Amygdala (tissue), 56 donors: ENCODE measurements at regions not wholly inside any gene's neighbourhood (a gene's known extent, or its start where the extent isn't known, plus 50 kb on each side); places are given as distances from the start of the nearest gene placed in this dataset.

Experiments used
- DNase-seq, 56 donors: peaks; one replicate each; lab custom pipeline; 2025; lab: John Stamatoyannopoulos, UW

- no peak for DNase-seq
Observed at GRCh38 chr17:73874008-73874720, 229.9 kb upstream of the SDK2 start.

GRCh38 chr17:73875346-73875745 is 231.1 kb upstream of the SDK2 start:
- no peak for DNase-seq

GRCh38 chr17:73877962-73878361 is 233.7 kb upstream of the SDK2 start:
- DNase-seq: no peak

DNA sequence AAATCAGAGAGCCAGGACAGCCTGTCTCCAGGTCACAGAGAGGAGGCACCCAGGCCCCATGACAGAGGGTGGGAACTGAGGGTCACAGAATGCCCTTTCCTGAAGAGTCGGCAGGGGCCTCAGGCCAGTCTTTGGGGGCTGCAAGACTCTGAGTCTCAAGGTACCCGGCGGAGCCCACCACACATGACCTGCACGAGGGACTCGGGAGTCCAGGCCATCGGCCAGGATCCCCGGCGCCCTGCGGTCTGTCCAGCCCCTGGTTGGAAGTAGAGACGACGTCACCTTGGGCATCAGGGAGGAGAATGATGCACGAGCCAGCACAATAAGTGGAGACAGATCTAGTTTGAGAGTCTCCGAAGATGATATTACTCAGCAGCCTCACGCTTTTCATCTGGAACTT is 234.7 kb upstream of the SDK2 start:
- DNase-seq: no peak

- no peak for DNase-seq
Observed at GRCh38 chr17:73879987-73880386, 235.7 kb upstream of the SDK2 start.

GRCh38 chr17:73882590-73882989 is 238.3 kb upstream of the SDK2 start:
- DNase-seq: no peak

DNA sequence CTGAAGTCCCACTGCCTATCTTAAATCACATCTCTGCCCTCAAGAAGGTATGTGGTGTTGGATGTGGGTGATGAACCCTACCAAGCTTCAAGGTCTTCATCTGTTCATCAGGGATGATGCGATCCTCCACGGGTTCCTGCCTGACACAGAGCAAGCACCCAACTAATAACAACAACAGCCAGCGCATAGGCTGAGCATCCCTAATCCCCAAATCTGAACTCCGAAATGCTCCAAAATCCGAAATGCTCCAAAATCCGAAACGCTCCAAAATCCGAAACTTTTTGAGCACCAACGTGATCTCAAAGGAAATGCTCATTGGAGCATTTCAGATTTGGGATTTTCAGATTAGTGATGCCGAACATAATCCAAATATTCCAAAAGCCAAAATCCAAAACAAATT is 238.9 kb upstream of the SDK2 start:
- no peak for DNase-seq

- no peak for DNase-seq
Observed at GRCh38 chr17:73887739-73888138, 243.5 kb upstream of the SDK2 start.

DNA sequence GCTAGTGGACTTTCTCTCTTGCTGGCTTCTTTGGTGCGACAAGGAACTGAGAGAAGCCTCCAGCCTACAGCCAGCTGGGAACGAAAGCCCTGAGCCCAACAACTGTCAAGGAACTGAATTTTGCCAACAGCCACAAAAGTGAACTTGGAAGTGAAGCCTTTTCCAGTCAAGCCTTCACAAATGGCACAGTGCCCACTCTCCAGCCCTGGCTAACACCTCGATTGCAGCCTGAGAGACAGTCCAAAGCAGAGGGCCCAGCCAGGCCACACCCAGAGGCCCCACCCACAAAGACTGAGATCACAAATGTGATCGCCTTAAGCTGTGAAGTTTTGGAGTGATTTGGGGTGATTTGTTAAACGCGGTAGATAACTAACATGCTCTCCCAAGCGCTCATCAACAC is 244.6 kb upstream of the SDK2 start:
- DNase-seq: peak in 1 of 56 donors; percentile 5

DNA sequence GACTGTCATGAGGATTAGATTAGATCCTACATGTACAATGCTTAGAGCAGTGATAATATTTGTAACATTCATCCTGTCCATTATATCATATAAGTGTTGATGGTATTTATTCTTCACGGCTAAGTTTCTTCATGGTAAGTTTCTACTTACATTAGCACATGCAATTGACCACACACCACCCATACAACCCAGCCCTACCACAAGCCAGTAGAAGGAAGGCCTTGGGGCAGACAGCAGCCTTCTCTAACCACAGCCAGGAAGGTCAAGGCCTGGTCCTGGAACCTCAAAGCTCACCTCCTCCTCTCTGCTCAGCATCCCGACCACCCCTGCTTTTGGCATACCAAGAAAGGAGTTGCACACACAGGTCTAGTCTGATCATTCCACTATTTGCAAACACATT is 245.2 kb upstream of the SDK2 start:
- DNase-seq: no peak

- DNase-seq: no peak
Observed at GRCh38 chr17:73890831-73891405, 246.7 kb upstream of the SDK2 start.

GRCh38 chr17:73895157-73895556 is 250.9 kb upstream of the SDK2 start:
- DNase-seq: no peak

DNA sequence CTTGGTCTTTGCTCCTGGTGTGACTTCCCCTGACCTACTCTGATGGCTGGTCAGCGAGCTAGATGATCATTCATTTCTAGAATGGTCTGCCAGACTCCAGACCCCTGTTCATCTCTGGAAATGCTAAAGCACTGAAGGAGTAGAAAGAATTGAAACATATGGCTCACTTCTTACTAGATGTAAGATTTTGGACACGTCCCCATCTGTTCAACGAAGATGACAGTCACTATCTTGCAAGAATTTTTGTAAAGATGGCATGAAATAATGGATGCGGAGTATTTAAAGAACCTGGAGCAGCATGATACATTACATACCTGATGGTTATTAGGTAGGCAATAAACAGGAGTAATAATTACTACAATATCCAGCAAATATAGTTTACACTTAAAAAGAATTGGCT is 252.7 kb upstream of the SDK2 start:
- DNase-seq: no peak

DNA sequence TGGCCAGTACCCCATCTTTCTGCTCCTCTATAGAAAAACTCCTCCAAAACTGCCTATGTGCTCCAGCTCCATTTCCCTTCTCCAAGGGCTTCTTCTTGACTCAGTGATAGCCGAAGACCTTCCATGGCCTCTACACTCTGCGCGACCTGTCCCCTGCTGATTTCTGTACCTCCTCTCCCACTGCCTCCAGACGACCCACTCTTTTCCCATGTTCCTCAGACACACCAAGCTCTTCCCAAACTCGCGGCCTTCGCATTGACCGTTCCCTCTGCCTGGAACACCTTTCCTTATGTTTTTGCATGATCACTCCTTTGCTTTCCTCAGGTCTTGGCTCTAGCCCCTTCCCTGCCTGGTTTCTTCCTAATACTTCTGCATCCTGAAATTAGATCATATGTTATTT is 255.6 kb upstream of the SDK2 start:
- no peak for DNase-seq

DNA sequence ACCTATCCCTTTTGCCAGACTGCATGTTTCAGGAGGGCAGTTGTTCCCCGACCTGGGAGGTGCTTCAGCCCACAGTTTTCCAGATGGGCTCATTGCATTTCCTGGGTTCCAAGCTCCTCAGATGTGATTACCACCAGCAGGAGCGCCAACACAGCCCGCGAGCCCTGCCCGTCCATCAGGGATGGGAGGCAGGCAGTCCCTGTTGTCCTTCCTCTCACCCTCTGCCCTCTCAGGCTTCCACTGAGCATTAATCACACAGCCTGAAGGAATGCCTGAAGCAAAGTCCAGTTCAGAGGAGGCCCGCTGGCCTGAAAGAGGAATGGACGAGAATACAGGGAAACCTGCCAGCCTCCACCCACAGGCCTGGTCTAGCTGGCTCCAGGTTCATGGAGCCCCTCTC is 256.3 kb upstream of the SDK2 start:
- no peak for DNase-seq

- no peak for DNase-seq
Observed at GRCh38 chr17:73901249-73901648, 257.0 kb upstream of the SDK2 start.

DNA sequence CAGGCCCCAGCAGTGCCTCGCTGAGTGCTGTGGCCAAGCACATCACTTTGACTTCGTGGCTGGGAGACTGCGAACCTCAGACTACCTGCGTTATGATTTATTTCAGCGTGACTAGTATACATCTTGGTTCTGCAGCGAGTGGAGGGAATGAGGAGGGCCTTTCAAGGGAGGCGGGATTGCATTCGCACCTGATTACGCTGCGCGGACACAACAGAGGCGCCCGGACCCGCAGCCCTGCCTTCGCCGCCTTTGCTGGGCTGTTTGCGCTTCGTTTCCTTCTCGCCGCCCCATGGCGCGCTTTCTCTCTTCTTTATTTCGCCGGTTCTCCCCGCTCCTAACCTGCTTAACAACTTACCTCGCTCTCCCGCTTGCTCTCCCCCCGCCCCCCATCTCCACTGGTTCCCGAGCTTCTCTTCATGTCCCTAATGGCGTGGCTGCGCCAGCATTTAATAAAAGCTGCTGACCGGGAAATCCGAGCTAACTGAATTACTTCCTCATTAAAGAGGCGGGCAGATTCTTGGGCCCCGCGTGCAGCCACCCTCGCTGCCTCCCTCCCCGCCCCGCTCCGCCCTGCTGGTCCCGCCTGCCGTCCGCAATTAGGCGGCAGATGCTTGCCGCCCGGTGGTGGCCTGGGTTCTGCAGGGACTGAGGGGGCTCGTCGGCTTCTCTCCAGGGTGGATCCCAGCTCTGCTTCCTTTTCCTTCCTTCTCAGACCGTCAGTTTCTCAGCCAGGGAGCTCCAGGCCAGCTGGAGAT is 257.6 kb upstream of the SDK2 start:
- DNase-seq: peak in 12 of 56 donors; percentile 5 to 35 (median 18)

DNA sequence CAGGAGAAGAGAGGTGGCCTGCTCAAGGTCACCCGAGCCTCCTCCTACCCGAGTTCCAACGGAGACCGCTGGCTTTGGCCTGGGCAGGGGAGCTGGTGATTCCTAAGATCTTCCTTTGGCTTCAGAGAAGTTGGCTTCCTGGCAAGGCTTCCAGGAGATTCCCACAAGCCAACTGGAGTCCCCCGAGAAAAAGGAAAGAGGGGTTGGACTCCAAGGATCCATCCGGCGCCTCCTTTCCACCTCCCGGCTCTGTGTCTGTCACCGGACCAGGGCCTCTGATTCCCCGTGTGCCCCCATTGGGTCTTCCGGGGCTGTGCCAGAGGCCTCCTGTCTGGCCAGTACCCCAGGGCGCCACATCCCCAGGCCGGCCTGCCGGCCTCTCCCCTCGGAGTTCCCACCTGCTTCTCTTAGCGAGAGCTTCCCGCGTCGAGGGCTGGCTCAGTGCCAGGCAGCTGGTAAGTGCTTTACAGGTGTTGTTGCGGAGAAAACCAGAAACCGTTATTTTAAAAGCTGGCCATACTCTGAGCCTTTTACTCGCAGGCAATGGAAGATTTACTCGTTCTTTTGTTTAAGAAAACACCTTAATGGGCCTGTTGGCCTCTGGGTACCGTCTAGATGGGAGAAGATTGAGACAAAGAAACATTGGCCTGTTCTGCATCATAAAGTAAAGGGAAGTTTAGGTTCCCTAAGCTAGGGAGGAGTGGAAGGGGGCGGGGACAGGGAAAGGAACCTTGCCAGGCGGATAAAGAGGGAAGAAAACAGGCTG is 258.4 kb upstream of the SDK2 start:
- DNase-seq: peak in 1 of 56 donors; percentile 3

DNA sequence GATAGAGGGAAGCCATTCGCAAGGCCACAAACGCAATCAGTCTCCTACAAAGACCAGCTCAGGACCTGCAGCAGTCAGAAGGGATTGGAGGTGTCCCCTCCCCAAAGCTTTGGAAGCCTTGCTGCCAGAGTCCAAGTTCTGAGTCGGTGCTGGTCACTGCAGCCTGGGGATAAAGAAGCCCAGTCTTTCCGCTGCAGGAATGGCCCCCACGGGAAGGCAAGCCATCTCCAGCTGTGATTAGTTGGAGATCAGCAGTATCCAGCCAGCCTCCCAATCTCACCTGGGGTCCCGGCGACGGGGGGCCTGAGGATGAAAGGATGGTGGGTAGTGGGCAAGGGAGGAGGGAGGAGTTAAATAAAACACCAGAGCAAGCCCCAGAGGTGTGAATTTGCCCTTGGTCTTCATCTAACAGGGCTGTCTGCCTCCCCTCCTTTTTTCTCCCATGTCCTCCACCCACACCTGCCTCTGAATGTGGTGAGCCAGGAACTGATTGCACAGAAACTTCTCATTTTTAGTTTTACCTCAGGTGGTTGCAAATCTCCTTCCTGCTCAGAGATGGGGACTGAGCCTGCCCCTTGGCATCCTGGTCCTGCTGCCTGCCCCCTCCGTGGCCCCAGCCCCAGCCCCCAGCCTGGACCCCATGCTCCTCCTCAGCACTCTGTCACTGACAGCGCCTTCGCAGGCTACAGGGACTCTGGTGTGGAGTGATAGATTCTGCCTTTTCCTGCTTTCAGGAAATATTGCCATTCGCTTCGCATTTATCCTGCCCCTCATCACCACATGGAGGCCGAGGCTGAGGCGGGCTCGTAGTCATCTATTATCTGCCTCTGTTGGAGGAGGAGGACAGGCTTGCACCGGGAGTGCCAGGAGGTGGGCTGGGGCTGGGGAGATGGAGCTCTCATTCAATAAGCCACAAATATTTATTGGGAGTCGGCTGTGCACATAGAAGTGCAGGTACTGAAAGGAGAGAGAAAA is 262.9 kb upstream of the SDK2 start:
- no peak for DNase-seq

GRCh38 chr17:73909186-73909585 is 264.9 kb upstream of the SDK2 start:
- no peak for DNase-seq
